Stomach smooth muscle (tissue), 2 donors: ENCODE measurements at regions not wholly inside any gene's neighbourhood (a gene's known extent, or its start where the extent isn't known, plus 50 kb on each side); places are given as distances from the start of the nearest gene placed in this dataset.

ENCODE experiments used
- H3K27ac ChIP-seq: one replicate; pipeline ENCODE4 v1.7.0; 2013; ENCODE audit warnings: mild to moderate bottlenecking, low read length, inconsistent platforms
- H3K27me3 ChIP-seq, 2 donors: one replicate each; pipeline ENCODE4 v1.7.0; 2013; ENCODE audit warnings: low read length in 2 of 2; ENCODE audit not compliant: insufficient read depth in 2 of 2, control insufficient read depth in 1 of 2
- H3K36me3 ChIP-seq, 2 donors: one replicate each; pipeline ENCODE4 v1.7.0; 2013; ENCODE audit warnings: low read length in 2 of 2; ENCODE audit not compliant: control insufficient read depth in 2 of 2, insufficient read depth in 2 of 2
- H3K4me1 ChIP-seq: one replicate; pipeline ENCODE4 v1.7.0; 2013; ENCODE audit warnings: low read length; ENCODE audit not compliant: control insufficient read depth, insufficient read depth
- H3K4me3 ChIP-seq, 2 donors: one replicate each; pipeline ENCODE4 v1.7.0; 2013; ENCODE audit warnings: low read length in 2 of 2
- H3K9ac ChIP-seq, 2 donors: one replicate each; pipeline ENCODE4 v1.7.0; 2013; ENCODE audit warnings: low read length in 2 of 2, mild to moderate bottlenecking in 1 of 2
- H3K9me3 ChIP-seq, 2 donors: one replicate each; pipeline ENCODE4 v1.7.0; 2013; ENCODE audit warnings: low read length in 2 of 2; ENCODE audit not compliant: control insufficient read depth in 2 of 2
- donor health status: healthy.
- donor health status: Pancreatic carcinoma.

- Histone ChIP-seq H3K27me3 (no peaks in the 10 kb centered on the region), H3K4me3 (no peak overlapping the region), H3K9me3 (no peaks in the 10 kb centered on the region), H3K27ac (no peak overlapping the region), H3K4me1 (no peaks in the 10 kb centered on the region), H3K36me3 (no peaks in the 10 kb centered on the region), H3K9ac (no peak overlapping the region)
Measured at GRCh38 chr1:73749996-73750395, 448.0 kb downstream of the LRRIQ3 start.

- no peaks in the 10 kb centered on the region for H3K4me1 ChIP-seq
- no peaks in the 10 kb centered on the region for H3K36me3 ChIP-seq
- H3K9ac ChIP-seq = no peak overlapping the region
- H3K27ac ChIP-seq = no peak overlapping the region
- no peaks in the 10 kb centered on the region for H3K9me3 ChIP-seq
- no peak overlapping the region for H3K4me3 ChIP-seq
- H3K27me3 ChIP-seq = no peaks in the 10 kb centered on the region
Measured at GRCh38 chr1:73744985-73745384, 453.0 kb downstream of the LRRIQ3 start.

- Histone ChIP-seq H3K9me3 (no peaks in the 10 kb centered on the region), H3K9ac (no peak overlapping the region)
Measured at GRCh38 chr1:73736125-73736524, 461.9 kb downstream of the LRRIQ3 start.

GRCh38 chr1:73727036-73727435, 470.9 kb downstream of the LRRIQ3 start:
- Histone ChIP-seq H3K9me3 (no peaks in the 10 kb centered on the region), H3K9ac (no peak overlapping the region), H3K4me1 (no peaks in the 10 kb centered on the region), H3K27ac (no peak overlapping the region), H3K36me3 (no peaks in the 10 kb centered on the region), H3K27me3 (no peaks in the 10 kb centered on the region), H3K4me3 (no peak overlapping the region)

More at GRCh38 chr1:73736125-73736524, 461.9 kb downstream of the LRRIQ3 start:
- Histone ChIP-seq H3K4me1 (no peaks in the 10 kb centered on the region), H3K27me3 (no peaks in the 10 kb centered on the region), H3K36me3 (no peaks in the 10 kb centered on the region), H3K27ac (no peak overlapping the region), H3K4me3 (no peak overlapping the region)

GRCh38 chr1:73722055-73722454, 475.9 kb downstream of the LRRIQ3 start:
- Histone ChIP-seq H3K4me1 (no peaks in the 10 kb centered on the region), H3K36me3 (no peaks in the 10 kb centered on the region), H3K9me3 (no peaks in the 10 kb centered on the region), H3K4me3 (no peak overlapping the region), H3K27ac (no peak overlapping the region), H3K9ac (no peak overlapping the region), H3K27me3 (no peaks in the 10 kb centered on the region)

GRCh38 chr1:73717976-73718375, 480.0 kb downstream of the LRRIQ3 start:
- Histone ChIP-seq H3K9me3 (no peaks in the 10 kb centered on the region), H3K4me3 (no peak overlapping the region), H3K27ac (no peak overlapping the region), H3K27me3 (no peaks in the 10 kb centered on the region), H3K36me3 (no peaks in the 10 kb centered on the region), H3K9ac (no peak overlapping the region), H3K4me1 (no peaks in the 10 kb centered on the region)

- Histone ChIP-seq H3K27me3 (no peaks in the 10 kb centered on the region), H3K4me1 (no peaks in the 10 kb centered on the region), H3K36me3 (no peaks in the 10 kb centered on the region), H3K9me3 (no peaks in the 10 kb centered on the region), H3K9ac (no peak overlapping the region), H3K4me3 (no peak overlapping the region), H3K27ac (no peak overlapping the region)
Measured at GRCh38 chr1:73711089-73711488, 486.9 kb downstream of the LRRIQ3 start.

- no peak overlapping the region for H3K9ac ChIP-seq
- no peaks in the 10 kb centered on the region for H3K36me3 ChIP-seq
- H3K4me1 ChIP-seq = no peaks in the 10 kb centered on the region
- no peak overlapping the region for H3K27ac ChIP-seq
- no peaks in the 10 kb centered on the region for H3K9me3 ChIP-seq
- no peaks in the 10 kb centered on the region for H3K27me3 ChIP-seq
- no peak overlapping the region for H3K4me3 ChIP-seq
Measured at GRCh38 chr1:73701826-73702225, 496.1 kb downstream of the LRRIQ3 start.

- Histone ChIP-seq H3K36me3 (no peaks in the 10 kb centered on the region), H3K4me1 (no peaks in the 10 kb centered on the region), H3K27ac (no peak overlapping the region), H3K4me3 (no peak overlapping the region), H3K27me3 (no peaks in the 10 kb centered on the region), H3K9ac (no peak overlapping the region), H3K9me3 (no peaks in the 10 kb centered on the region)
Measured at GRCh38 chr1:73676186-73676585, 521.8 kb downstream of the LRRIQ3 start.

- Histone ChIP-seq H3K27ac (no peak overlapping the region), H3K4me3 (peak overlapping the region in 1 of 2 donors; percentile 53), H3K9me3 (no peaks in the 10 kb centered on the region), H3K9ac (no peak overlapping the region), H3K27me3 (no peaks in the 10 kb centered on the region), H3K36me3 (no peaks in the 10 kb centered on the region), H3K4me1 (no peaks in the 10 kb centered on the region)
Measured at GRCh38 chr1:73674945-73675561, 522.9 kb downstream of the LRRIQ3 start.

GRCh38 chr1:73673971-73674370, 524.0 kb downstream of the LRRIQ3 start:
- Histone ChIP-seq H3K36me3 (no peaks in the 10 kb centered on the region), H3K4me1 (no peaks in the 10 kb centered on the region), H3K27ac (no peak overlapping the region), H3K9me3 (no peaks in the 10 kb centered on the region), H3K27me3 (no peaks in the 10 kb centered on the region), H3K9ac (no peak overlapping the region), H3K4me3 (no peak overlapping the region)
